ENCODE measurements at regions not wholly inside any gene's neighbourhood (a gene's known extent, or its start where the extent isn't known, plus 50 kb on each side); places are given as distances from the start of the nearest gene placed in this dataset.

DNA sequence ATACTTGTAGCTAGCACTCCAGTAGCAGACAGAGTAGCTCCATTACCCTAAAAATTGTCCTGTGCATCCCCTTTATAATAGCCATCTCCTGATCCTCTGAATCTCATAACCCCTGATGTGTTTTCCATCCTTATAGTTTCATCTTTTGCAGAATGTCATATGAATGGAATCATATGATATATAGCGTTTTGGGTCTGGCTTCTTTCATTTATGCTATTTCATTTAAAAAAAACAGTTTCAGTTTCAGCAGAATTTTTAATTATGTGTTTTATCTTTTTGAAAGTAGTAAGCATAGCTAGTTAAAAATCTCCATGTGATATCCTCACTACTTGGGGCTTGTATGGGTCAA lies 132.7 kb downstream of the KLF13 start (continued):
- TF ChIP-seq, protein P1, sequence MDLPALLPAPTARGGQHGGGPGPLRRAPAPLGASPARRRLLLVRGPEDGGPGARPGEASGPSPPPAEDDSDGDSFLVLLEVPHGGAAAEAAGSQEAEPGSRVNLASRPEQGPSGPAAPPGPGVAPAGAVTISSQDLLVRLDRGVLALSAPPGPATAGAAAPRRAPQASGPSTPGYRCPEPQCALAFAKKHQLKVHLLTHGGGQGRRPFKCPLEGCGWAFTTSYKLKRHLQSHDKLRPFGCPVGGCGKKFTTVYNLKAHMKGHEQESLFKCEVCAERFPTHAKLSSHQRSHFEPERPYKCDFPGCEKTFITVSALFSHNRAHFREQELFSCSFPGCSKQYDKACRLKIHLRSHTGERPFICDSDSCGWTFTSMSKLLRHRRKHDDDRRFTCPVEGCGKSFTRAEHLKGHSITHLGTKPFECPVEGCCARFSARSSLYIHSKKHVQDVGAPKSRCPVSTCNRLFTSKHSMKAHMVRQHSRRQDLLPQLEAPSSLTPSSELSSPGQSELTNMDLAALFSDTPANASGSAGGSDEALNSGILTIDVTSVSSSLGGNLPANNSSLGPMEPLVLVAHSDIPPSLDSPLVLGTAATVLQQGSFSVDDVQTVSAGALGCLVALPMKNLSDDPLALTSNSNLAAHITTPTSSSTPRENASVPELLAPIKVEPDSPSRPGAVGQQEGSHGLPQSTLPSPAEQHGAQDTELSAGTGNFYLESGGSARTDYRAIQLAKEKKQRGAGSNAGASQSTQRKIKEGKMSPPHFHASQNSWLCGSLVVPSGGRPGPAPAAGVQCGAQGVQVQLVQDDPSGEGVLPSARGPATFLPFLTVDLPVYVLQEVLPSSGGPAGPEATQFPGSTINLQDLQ (CRISPR knock-in tag; IDR thresholded peaks at IDR 0.05), result no peak

DNA sequence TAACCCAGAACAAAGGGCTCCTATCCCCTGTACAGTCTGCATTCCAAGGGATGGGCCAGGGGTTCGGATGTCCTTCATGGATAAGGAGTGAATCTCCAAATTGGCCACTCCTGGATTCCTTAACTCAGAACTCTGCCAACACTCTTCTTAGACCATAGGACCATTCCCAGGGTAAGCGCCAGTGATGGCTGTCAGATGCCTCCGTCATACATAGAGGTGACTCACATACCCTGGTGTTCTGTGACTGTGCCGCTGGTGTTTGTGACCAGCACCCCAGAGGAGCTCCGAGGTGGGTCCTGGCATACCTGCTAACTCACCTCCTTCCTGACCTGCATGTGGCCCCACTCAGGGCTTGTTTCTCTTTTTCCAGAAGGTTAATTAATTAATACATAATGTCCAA lies 134.7 kb downstream of the KLF13 start:
- Histone ChIP-seq H2AFZ (ENCODE audit: low read length) (no peak overlapping the region), H3K36me3 (replicated peaks in 1 of 2; ENCODE audit: control insufficient read depth in 1 of 2, insufficient read depth in 2 of 2, low read length in 2 of 2) (no peaks in the 10 kb centered on the region), H3K4me3 (replicated peaks in 1 of 3; ENCODE audit: insufficient read depth in 1 of 3, low read depth in 2 of 3, low read length in 3 of 3) (no peak overlapping the region), H3K27ac (ENCODE audit: extremely low read length, insufficient read depth, low read length) (no peak overlapping the region), H3K9me3 (ENCODE audit: low read length) (no peaks in the 10 kb centered on the region), H3K27me3 (ENCODE audit: control insufficient read depth in 1 of 2, insufficient read depth in 2 of 2, low read length in 2 of 2) (peaks cover 1 to 30% of the 10 kb centered on the region in 2 experiments; a peak in 3 of 5 replicates), H4K20me1 (ENCODE audit: insufficient read depth, low read length) (no peaks in the 10 kb centered on the region), H3K9ac (ENCODE audit: insufficient read depth, low read depth, low read length) (no peak overlapping the region), H3K4me1 (ENCODE audit: insufficient read depth, low read length) (no peaks in the 10 kb centered on the region), H3K79me2 (ENCODE audit: insufficient read depth, low read length) (no peaks in the 10 kb centered on the region), H3K4me2 (ENCODE audit: low read depth, low read length) (no peak overlapping the region)
- intact Hi-C loops (cut with micrococcal nuclease; ENCODE audit: unreplicated experiment), result no loop called here
- no peak for ATAC-seq
- ChIA-PET POLR2A (no interaction called here), CTCF (ENCODE audit: low intra/inter-chr PET ratio, low total read pairs) (no interaction called here)
- WGBS (ENCODE audit: low lambda C conversion rate), result 0% methylated on average over 2 of the region's 5 CpGs
- DNase-seq (ENCODE audit: low spot score), result no peak
- FAIRE-seq, result no peak
- in situ Hi-C loops (cut with HindIII; ENCODE audit: extremely low pct_ligation_motif_present, low pct_unique_long_range_greater_than_20kb), result no loop called here
- TF ChIP-seq, protein P2, sequence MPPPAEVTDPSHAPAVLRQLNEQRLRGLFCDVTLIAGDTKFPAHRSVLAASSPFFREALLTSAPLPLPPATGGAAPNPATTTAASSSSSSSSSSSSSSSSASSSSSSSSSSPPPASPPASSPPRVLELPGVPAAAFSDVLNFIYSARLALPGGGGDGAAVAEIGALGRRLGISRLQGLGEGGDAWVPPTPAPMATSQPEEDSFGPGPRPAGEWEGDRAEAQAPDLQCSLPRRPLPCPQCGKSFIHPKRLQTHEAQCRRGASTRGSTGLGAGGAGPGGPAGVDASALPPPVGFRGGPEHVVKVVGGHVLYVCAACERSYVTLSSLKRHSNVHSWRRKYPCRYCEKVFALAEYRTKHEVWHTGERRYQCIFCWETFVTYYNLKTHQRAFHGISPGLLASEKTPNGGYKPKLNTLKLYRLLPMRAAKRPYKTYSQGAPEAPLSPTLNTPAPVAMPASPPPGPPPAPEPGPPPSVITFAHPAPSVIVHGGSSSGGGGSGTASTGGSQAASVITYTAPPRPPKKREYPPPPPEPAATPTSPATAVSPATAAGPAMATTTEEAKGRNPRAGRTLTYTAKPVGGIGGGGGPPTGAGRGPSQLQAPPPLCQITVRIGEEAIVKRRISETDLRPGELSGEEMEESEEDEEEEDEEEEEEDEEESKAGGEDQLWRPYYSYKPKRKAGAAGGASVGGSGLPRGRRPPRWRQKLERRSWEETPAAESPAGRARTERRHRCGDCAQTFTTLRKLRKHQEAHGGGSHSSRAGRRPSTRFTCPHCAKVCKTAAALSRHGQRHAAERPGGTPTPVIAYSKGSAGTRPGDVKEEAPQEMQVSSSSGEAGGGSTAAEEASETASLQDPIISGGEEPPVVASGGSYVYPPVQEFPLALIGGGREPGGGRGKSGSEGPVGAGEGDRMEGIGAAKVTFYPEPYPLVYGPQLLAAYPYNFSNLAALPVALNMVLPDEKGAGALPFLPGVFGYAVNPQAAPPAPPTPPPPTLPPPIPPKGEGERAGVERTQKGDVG (CRISPR knock-in tag; IDR thresholded peaks at IDR 0.05; ENCODE audit: borderline replicate concordance), result no peak
- TF ChIP-seq, protein P3, sequence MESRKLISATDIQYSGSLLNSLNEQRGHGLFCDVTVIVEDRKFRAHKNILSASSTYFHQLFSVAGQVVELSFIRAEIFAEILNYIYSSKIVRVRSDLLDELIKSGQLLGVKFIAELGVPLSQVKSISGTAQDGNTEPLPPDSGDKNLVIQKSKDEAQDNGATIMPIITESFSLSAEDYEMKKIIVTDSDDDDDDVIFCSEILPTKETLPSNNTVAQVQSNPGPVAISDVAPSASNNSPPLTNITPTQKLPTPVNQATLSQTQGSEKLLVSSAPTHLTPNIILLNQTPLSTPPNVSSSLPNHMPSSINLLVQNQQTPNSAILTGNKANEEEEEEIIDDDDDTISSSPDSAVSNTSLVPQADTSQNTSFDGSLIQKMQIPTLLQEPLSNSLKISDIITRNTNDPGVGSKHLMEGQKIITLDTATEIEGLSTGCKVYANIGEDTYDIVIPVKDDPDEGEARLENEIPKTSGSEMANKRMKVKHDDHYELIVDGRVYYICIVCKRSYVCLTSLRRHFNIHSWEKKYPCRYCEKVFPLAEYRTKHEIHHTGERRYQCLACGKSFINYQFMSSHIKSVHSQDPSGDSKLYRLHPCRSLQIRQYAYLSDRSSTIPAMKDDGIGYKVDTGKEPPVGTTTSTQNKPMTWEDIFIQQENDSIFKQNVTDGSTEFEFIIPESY (CRISPR knock-in tag; IDR thresholded peaks at IDR 0.05), result no peak
- TF ChIP-seq, protein P4, sequence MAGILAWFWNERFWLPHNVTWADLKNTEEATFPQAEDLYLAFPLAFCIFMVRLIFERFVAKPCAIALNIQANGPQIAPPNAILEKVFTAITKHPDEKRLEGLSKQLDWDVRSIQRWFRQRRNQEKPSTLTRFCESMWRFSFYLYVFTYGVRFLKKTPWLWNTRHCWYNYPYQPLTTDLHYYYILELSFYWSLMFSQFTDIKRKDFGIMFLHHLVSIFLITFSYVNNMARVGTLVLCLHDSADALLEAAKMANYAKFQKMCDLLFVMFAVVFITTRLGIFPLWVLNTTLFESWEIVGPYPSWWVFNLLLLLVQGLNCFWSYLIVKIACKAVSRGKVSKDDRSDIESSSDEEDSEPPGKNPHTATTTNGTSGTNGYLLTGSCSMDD (CRISPR knock-in tag; IDR thresholded peaks at IDR 0.05), result no peak
- TF ChIP-seq TSC22D2 (CRISPR knock-in tag; IDR thresholded peaks at IDR 0.05; ENCODE audit: borderline replicate concordance), result no peak
- TF ChIP-seq TAF15 (IDR thresholded peaks at IDR 0.05; ENCODE audit: low read depth, low read length, poor library complexity, severe bottlenecking), result no peak
- no peak for TF ChIP-seq ZNF547 (CRISPR knock-in tag; IDR thresholded peaks at IDR 0.05)
- BruUV-seq (replicated peaks), result no TSS peak

Measured in HepG2 (cell line).